ENCODE measurements at regions not wholly inside any gene's neighbourhood (a gene's known extent, or its start where the extent isn't known, plus 50 kb on each side); places are given as distances from the start of the nearest gene placed in this dataset.

DNA sequence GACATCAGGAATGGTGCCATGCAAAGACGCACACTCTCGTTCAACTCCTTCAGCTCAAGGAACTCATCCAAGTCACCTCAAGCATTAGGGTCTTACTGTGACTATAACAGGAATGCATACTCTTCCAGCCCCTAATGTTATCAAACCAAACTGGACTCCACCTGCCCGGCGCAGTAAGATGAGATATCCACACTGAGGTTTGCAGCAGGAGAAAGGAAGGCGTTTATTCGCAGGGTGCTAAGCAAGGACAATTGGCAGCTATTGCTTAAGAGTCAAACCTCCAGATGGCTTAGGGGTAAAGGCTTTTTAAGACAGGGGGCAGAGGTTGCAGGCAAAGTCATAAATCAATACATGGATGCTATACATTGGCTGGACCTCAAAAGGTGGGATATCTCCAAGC is 159.4 kb upstream of the TAB2 start:
- TF ChIP-seq, protein P1, sequence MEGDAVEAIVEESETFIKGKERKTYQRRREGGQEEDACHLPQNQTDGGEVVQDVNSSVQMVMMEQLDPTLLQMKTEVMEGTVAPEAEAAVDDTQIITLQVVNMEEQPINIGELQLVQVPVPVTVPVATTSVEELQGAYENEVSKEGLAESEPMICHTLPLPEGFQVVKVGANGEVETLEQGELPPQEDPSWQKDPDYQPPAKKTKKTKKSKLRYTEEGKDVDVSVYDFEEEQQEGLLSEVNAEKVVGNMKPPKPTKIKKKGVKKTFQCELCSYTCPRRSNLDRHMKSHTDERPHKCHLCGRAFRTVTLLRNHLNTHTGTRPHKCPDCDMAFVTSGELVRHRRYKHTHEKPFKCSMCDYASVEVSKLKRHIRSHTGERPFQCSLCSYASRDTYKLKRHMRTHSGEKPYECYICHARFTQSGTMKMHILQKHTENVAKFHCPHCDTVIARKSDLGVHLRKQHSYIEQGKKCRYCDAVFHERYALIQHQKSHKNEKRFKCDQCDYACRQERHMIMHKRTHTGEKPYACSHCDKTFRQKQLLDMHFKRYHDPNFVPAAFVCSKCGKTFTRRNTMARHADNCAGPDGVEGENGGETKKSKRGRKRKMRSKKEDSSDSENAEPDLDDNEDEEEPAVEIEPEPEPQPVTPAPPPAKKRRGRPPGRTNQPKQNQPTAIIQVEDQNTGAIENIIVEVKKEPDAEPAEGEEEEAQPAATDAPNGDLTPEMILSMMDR (conservative IDR thresholded peaks at IDR 0.05; ENCODE audit: low read length), result no peak
- no peak for TF ChIP-seq EZH2phosphoT487 (IDR thresholded peaks at IDR 0.05; ENCODE audit: borderline replicate concordance)
- H3K9me2 ChIP-seq (replicated peaks; ENCODE audit: low read depth, low read length), result no peaks in the 10 kb centered on the region
- no peak overlapping the region for H2AFZ ChIP-seq (ENCODE audit: low read length)
- H3K79me2 ChIP-seq (ENCODE audit: insufficient read depth, low read length), result no peaks in the 10 kb centered on the region
- no peaks in the 10 kb centered on the region for H3K4me1 ChIP-seq (ENCODE audit: insufficient read depth, low read length, poor library complexity, severe bottlenecking)
- H3K4me2 ChIP-seq (ENCODE audit: low read depth, low read length, poor library complexity, severe bottlenecking), result no peak overlapping the region
- no peaks in the 10 kb centered on the region for H3F3A ChIP-seq (ENCODE audit: low read depth)
- no peaks in the 10 kb centered on the region for H3K27me3 ChIP-seq (ENCODE audit: insufficient read depth, low read length, poor library complexity, severe bottlenecking)
- H3K9ac ChIP-seq (ENCODE audit: low read depth, low read length, poor library complexity, severe bottlenecking), result no peak overlapping the region
- H3K36me3 ChIP-seq (ENCODE audit: insufficient read depth, low read length), result no peaks in the 10 kb centered on the region
- no peaks in the 10 kb centered on the region for H4K20me1 ChIP-seq (ENCODE audit: insufficient read depth, low read length, poor library complexity, severe bottlenecking)
- no peaks in the 10 kb centered on the region for H3K9me3 ChIP-seq (ENCODE audit: insufficient read depth, low read depth, low read length)
- no peak overlapping the region for H3K4me3 ChIP-seq (ENCODE audit: low read length, poor library complexity, severe bottlenecking)

DNA sequence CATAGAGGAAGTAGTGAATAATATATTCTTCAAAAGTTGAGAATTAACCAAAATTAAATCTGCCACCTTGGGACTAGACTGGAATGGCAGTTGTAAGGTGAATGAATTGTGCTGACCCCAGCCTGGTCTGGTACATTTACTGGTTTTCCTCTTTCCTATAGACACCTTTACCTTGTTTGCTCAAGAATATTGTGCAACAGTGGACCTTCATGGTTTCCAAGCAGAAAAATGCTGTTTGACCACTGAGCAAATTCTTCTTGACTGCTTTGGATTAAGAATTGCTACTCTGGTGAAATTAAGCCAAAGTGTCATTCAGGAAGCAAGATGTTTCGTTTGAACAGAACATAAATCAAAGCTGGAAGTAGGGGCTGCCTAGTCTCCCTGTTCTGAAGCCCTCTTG is 156.6 kb upstream of the TAB2 start:
- Histone ChIP-seq H3K9ac (ENCODE audit: low read depth, low read length, poor library complexity, severe bottlenecking) (no peak overlapping the region), H3K4me3 (ENCODE audit: low read length, poor library complexity, severe bottlenecking) (no peak overlapping the region), H3K9me2 (replicated peaks; ENCODE audit: low read depth, low read length) (no peaks in the 10 kb centered on the region), H3F3A (ENCODE audit: low read depth) (no peaks in the 10 kb centered on the region), H3K9me3 (ENCODE audit: insufficient read depth, low read depth, low read length) (no peaks in the 10 kb centered on the region), H3K27me3 (ENCODE audit: insufficient read depth, low read length, poor library complexity, severe bottlenecking) (no peaks in the 10 kb centered on the region), H3K4me2 (ENCODE audit: low read depth, low read length, poor library complexity, severe bottlenecking) (no peak overlapping the region), H4K20me1 (ENCODE audit: insufficient read depth, low read length, poor library complexity, severe bottlenecking) (no peaks in the 10 kb centered on the region), H3K4me1 (ENCODE audit: insufficient read depth, low read length, poor library complexity, severe bottlenecking) (no peaks in the 10 kb centered on the region), H3K79me2 (ENCODE audit: insufficient read depth, low read length) (no peaks in the 10 kb centered on the region), H3K36me3 (ENCODE audit: insufficient read depth, low read length) (no peaks in the 10 kb centered on the region), H2AFZ (ENCODE audit: low read length) (no peak overlapping the region)
- no peak for TF ChIP-seq EZH2phosphoT487 (IDR thresholded peaks at IDR 0.05; ENCODE audit: borderline replicate concordance)
- TF ChIP-seq, protein P1 (conservative IDR thresholded peaks at IDR 0.05; ENCODE audit: low read length), result no peak

DNA sequence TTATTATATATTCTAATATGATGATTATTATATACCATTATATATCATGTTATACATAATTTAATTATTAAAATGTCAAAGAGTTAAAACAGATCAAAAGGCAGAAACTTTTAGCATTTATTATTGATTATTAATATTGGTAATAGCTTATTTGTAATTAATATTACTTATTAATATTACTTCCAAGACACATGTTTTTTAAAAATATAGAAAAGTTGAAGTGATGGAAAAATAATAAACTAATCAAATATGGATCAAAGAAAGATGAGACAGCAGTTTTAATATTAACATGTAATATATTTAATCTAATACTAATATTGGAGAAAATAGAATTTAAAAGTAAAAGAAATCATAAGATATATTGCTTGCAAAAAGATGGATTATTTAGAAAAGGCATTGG is 154.6 kb upstream of the TAB2 start:
- Histone ChIP-seq H3K4me1 (ENCODE audit: insufficient read depth, low read length, poor library complexity, severe bottlenecking) (peaks cover 11% of the 10 kb centered on the region), H3K9me3 (ENCODE audit: insufficient read depth, low read depth, low read length) (no peaks in the 10 kb centered on the region), H3K4me3 (ENCODE audit: low read length, poor library complexity, severe bottlenecking) (no peak overlapping the region), H3F3A (ENCODE audit: low read depth) (no peaks in the 10 kb centered on the region), H3K27me3 (ENCODE audit: insufficient read depth, low read length, poor library complexity, severe bottlenecking) (no peaks in the 10 kb centered on the region), H3K79me2 (ENCODE audit: insufficient read depth, low read length) (no peaks in the 10 kb centered on the region), H3K9me2 (replicated peaks; ENCODE audit: low read depth, low read length) (no peaks in the 10 kb centered on the region), H4K20me1 (ENCODE audit: insufficient read depth, low read length, poor library complexity, severe bottlenecking) (no peaks in the 10 kb centered on the region), H2AFZ (ENCODE audit: low read length) (no peak overlapping the region), H3K4me2 (ENCODE audit: low read depth, low read length, poor library complexity, severe bottlenecking) (no peak overlapping the region), H3K9ac (ENCODE audit: low read depth, low read length, poor library complexity, severe bottlenecking) (no peak overlapping the region), H3K36me3 (ENCODE audit: insufficient read depth, low read length) (no peaks in the 10 kb centered on the region)
- TF ChIP-seq, protein P1 (conservative IDR thresholded peaks at IDR 0.05; ENCODE audit: low read length), result no peak
- TF ChIP-seq EZH2phosphoT487 (IDR thresholded peaks at IDR 0.05; ENCODE audit: borderline replicate concordance), result no peak
